ENCODE measurements at regions not wholly inside any gene's neighbourhood (a gene's known extent, or its start where the extent isn't known, plus 50 kb on each side); places are given as distances from the start of the nearest gene placed in this dataset.

- TF ChIP-seq EZH2phosphoT487 (IDR thresholded peaks at IDR 0.05; ENCODE audit: low read depth) (no peak), CTCF (IDR thresholded peaks at IDR 0.05; ENCODE audit: low read depth, low read length) (no peak)
- no peaks in the 10 kb centered on the region for H3K79me2 ChIP-seq (ENCODE audit: low read length)
Measured at GRCh38 chr11:130994043-130994442, 77.8 kb upstream of the SNX19 start.

GRCh38 chr11:130995266-130995665, 79.0 kb upstream of the SNX19 start:
- Histone ChIP-seq H3K36me3 (replicated peaks; ENCODE audit: low read depth, low read length) (no peaks in the 10 kb centered on the region), H3K9me3 (ENCODE audit: insufficient read depth, low read length) (no peaks in the 10 kb centered on the region), H3K9ac (ENCODE audit: low read length) (no peak overlapping the region), H3K27me3 (ENCODE audit: low read depth, low read length) (no peaks in the 10 kb centered on the region; the same call in 1 of the 2 replicates), H3K4me2 (ENCODE audit: low read length) (no peak overlapping the region), H2AFZ (ENCODE audit: low read depth, low read length) (no peak overlapping the region), H3K79me2 (ENCODE audit: low read length) (no peaks in the 10 kb centered on the region), H3K27ac (ENCODE audit: low read length) (no peak overlapping the region), H4K20me1 (ENCODE audit: insufficient read depth, low read length) (no peaks in the 10 kb centered on the region), H3K4me1 (ENCODE audit: low read length) (no peaks in the 10 kb centered on the region), H3K4me3 (ENCODE audit: low read length) (no peak overlapping the region)
- no peak for TF ChIP-seq CTCF (IDR thresholded peaks at IDR 0.05; ENCODE audit: low read depth, low read length)
- TF ChIP-seq EZH2phosphoT487 (IDR thresholded peaks at IDR 0.05; ENCODE audit: low read depth) = no peak

More at GRCh38 chr11:130994043-130994442, 77.8 kb upstream of the SNX19 start:
- Histone ChIP-seq H3K36me3 (replicated peaks; ENCODE audit: low read depth, low read length) (no peaks in the 10 kb centered on the region), H3K27ac (ENCODE audit: low read length) (no peak overlapping the region), H3K4me3 (ENCODE audit: low read length) (no peak overlapping the region), H3K4me2 (ENCODE audit: low read length) (no peak overlapping the region), H3K4me1 (ENCODE audit: low read length) (no peaks in the 10 kb centered on the region), H3K27me3 (ENCODE audit: low read depth, low read length) (no peaks in the 10 kb centered on the region; the same call in 1 of the 2 replicates), H2AFZ (ENCODE audit: low read depth, low read length) (no peak overlapping the region), H4K20me1 (ENCODE audit: insufficient read depth, low read length) (no peaks in the 10 kb centered on the region), H3K9ac (ENCODE audit: low read length) (no peak overlapping the region), H3K9me3 (ENCODE audit: insufficient read depth, low read length) (no peaks in the 10 kb centered on the region)

GRCh38 chr11:130997278-130997677, 81.0 kb upstream of the SNX19 start:
- no peaks in the 10 kb centered on the region for H3K36me3 ChIP-seq (replicated peaks; ENCODE audit: low read depth, low read length)
- H3K4me1 ChIP-seq (ENCODE audit: low read length) = no peaks in the 10 kb centered on the region
- no peak overlapping the region for H2AFZ ChIP-seq (ENCODE audit: low read depth, low read length)
- no peak overlapping the region for H3K9ac ChIP-seq (ENCODE audit: low read length)
- no peak overlapping the region for H3K27ac ChIP-seq (ENCODE audit: low read length)
- no peak overlapping the region for H3K4me3 ChIP-seq (ENCODE audit: low read length)
- no peaks in the 10 kb centered on the region for H3K79me2 ChIP-seq (ENCODE audit: low read length)
- no peaks in the 10 kb centered on the region; the same call in 1 of the 2 replicates for H3K27me3 ChIP-seq (ENCODE audit: low read depth, low read length)
- H3K4me2 ChIP-seq (ENCODE audit: low read length) = no peak overlapping the region
- H4K20me1 ChIP-seq (ENCODE audit: insufficient read depth, low read length) = no peaks in the 10 kb centered on the region
- H3K9me3 ChIP-seq (ENCODE audit: insufficient read depth, low read length) = no peaks in the 10 kb centered on the region
- TF ChIP-seq EZH2phosphoT487 (IDR thresholded peaks at IDR 0.05; ENCODE audit: low read depth) (no peak), CTCF (IDR thresholded peaks at IDR 0.05; ENCODE audit: low read depth, low read length) (no peak)

- Histone ChIP-seq H4K20me1 (ENCODE audit: insufficient read depth, low read length) (no peaks in the 10 kb centered on the region), H3K36me3 (replicated peaks; ENCODE audit: low read depth, low read length) (no peaks in the 10 kb centered on the region), H3K27ac (ENCODE audit: low read length) (no peak overlapping the region), H3K4me3 (ENCODE audit: low read length) (no peak overlapping the region), H3K4me1 (ENCODE audit: low read length) (no peaks in the 10 kb centered on the region), H3K9ac (ENCODE audit: low read length) (no peak overlapping the region), H3K4me2 (ENCODE audit: low read length) (no peak overlapping the region), H3K27me3 (ENCODE audit: low read depth, low read length) (no peaks in the 10 kb centered on the region; the same call in 1 of the 2 replicates), H3K9me3 (ENCODE audit: insufficient read depth, low read length) (no peaks in the 10 kb centered on the region), H2AFZ (ENCODE audit: low read depth, low read length) (no peak overlapping the region), H3K79me2 (ENCODE audit: low read length) (no peaks in the 10 kb centered on the region)
- TF ChIP-seq EZH2phosphoT487 (IDR thresholded peaks at IDR 0.05; ENCODE audit: low read depth) (no peak), CTCF (IDR thresholded peaks at IDR 0.05; ENCODE audit: low read depth, low read length) (no peak)
Measured at GRCh38 chr11:130999086-130999485, 82.8 kb upstream of the SNX19 start.

All from OCI-LY3 (cell line).